SK-N-SH (cell line): ENCODE measurements at regions not wholly inside any gene's neighbourhood (a gene's known extent, or its start where the extent isn't known, plus 50 kb on each side); places are given as distances from the start of the nearest gene placed in this dataset.
"Not testable (repeated sequence)": the region's sequence is repeated elsewhere in the genome, so short reads cannot be mapped to it uniquely, and the experiment has no call there.

Experiments used
- CTCF ChIA-PET: fragments of 300-600, 350-600 bp; formaldehyde crosslinking; extraction: SDS; loops from one replicate; lab custom pipeline; 2021; lab: Yijun Ruan, JAX
- POLR2A ChIA-PET: fragments of 350-600 bp; sonication (Branson Sonifier 250); formaldehyde crosslinking; extraction: SDS; loops from one replicate; lab custom pipeline; 2020; ENCODE audit warnings: antibody characterized with exemption, inconsistent platforms; lab: Yijun Ruan, JAX
- DNase-seq: peaks from one replicate; pipeline ENCODE4 v3.0.0; 2012
- H2AFZ ChIP-seq: fragments of 200-600 bp; sonication (generic); 2 replicates; pipeline ENCODE4 v1.8.1; 2016; ENCODE audit warnings: antibody characterized with exemption, mild to moderate bottlenecking, low read depth
- H3F3A ChIP-seq: fragments of 200-600 bp; sonication (generic); replicated peaks from 2 replicates; pipeline ENCODE3; 2016; ENCODE audit warnings: antibody characterized with exemption, mild to moderate bottlenecking; ENCODE audit not compliant: insufficient read depth
- H3K27ac ChIP-seq, 2 experiments: fragments of 200-500 bp in 1 of 2; fragments of 200-600 bp in 1 of 2; sonication (Bioruptor generic) in 1 of 2; sonication (generic), shearing (Covaris generic) in 1 of 2; 2 replicates each; pipeline versions ENCODE4 v1.5.1 to v1.6.1; 2014 to 2016; ENCODE audit warnings: low read depth in 2 of 2, inconsistent platforms in 1 of 2, low read length in 1 of 2, mild to moderate bottlenecking in 1 of 2, mixed read lengths in 1 of 2
- H3K27me3 ChIP-seq: fragments of 200-600 bp; sonication (generic), shearing (Covaris generic); 2 replicates; pipeline ENCODE4 v1.6.1; 2016; ENCODE audit warnings: mixed run types; ENCODE audit not compliant: insufficient read depth
- H3K36me3 ChIP-seq, 2 experiments: fragments of 200-500 bp in 1 of 2; fragments of 200-600 bp in 1 of 2; sonication (Bioruptor generic) in 1 of 2; sonication (generic) in 1 of 2; replicated peaks in 1 of 2; 2 replicates each; pipeline versions ENCODE3 to v1.5.1; 2014 to 2016; ENCODE audit warnings: low read length in 1 of 2, mild to moderate bottlenecking in 1 of 2; ENCODE audit not compliant: insufficient read depth in 2 of 2, control insufficient read depth in 1 of 2
- H3K4me1 ChIP-seq, 2 experiments: fragments of 200-500 bp in 1 of 2; fragments of 200-600 bp in 1 of 2; sonication (Bioruptor generic) in 1 of 2; sonication (generic), shearing (Covaris generic) in 1 of 2; 2 replicates each; pipeline versions ENCODE4 v1.5.1 to v1.6.1; 2014 to 2016; ENCODE audit warnings: low read depth in 1 of 2, low read length in 1 of 2, mixed run types in 1 of 2; ENCODE audit not compliant: insufficient read depth in 2 of 2, control insufficient read depth in 1 of 2
- H3K4me2 ChIP-seq: fragments of 200-600 bp; sonication (generic), shearing (Covaris generic); 2 replicates; pipeline ENCODE4 v1.6.1; 2017; ENCODE audit warnings: mixed run types
- H3K4me3 ChIP-seq, 2 experiments: fragments of 200-500 bp in 1 of 2; fragments of 200-600 bp in 1 of 2; sonication (Bioruptor generic) in 1 of 2; sonication (generic), shearing (Covaris generic) in 1 of 2; 2 replicates each; pipeline versions ENCODE4 v1.5.1 to v1.8.1; 2014 to 2016; ENCODE audit warnings: low read depth in 2 of 2, inconsistent platforms in 1 of 2, low read length in 1 of 2, mild to moderate bottlenecking in 1 of 2, mixed read lengths in 1 of 2, moderate library complexity in 1 of 2
- H3K79me2 ChIP-seq: fragments of 200-600 bp; sonication (generic); 2 replicates; pipeline ENCODE4 v1.8.1; 2017; ENCODE audit warnings: mild to moderate bottlenecking; ENCODE audit not compliant: insufficient read depth
- H3K9ac ChIP-seq: fragments of 200-600 bp; sonication (generic); 2 replicates; pipeline ENCODE4 v1.6.1; 2017; ENCODE audit warnings: mixed run types
- H3K9me2 ChIP-seq: fragments of 200-600 bp; sonication (generic); 2 replicates; pipeline ENCODE4 v1.6.1; 2017; ENCODE audit warnings: mixed run types
- H3K9me3 ChIP-seq: fragments of 200-600 bp; sonication (generic); 2 replicates; pipeline ENCODE4 v1.6.1; 2017; ENCODE audit warnings: mixed run types, mild to moderate bottlenecking, moderate library complexity
- H4K20me1 ChIP-seq: fragments of 200-600 bp; sonication (generic); 2 replicates; pipeline ENCODE4 v1.6.1; 2017; ENCODE audit warnings: mild to moderate bottlenecking, mixed run types; ENCODE audit not compliant: insufficient read depth
- ELF1 ChIP-seq: IDR thresholded peaks from 2 replicates; pipeline ENCODE4 v1.4.0; 2012
- EP300 ChIP-seq, 2 experiments: IDR thresholded peaks; 2 replicates each; pipeline versions ENCODE4 v1.4.0 to v1.6.1; 2012; ENCODE audit warnings: borderline replicate concordance in 1 of 2, low read depth in 1 of 2, low read length in 1 of 2
- FOSL2 ChIP-seq: IDR thresholded peaks from 2 replicates; pipeline ENCODE4 v1.4.0; 2012; ENCODE audit warnings: low read depth, mild to moderate bottlenecking, moderate library complexity, borderline replicate concordance
- FOXJ3 ChIP-seq: sonication (generic); formaldehyde crosslinking; IDR thresholded peaks from 2 replicates; pipeline ENCODE4 v1.5.1; 2020; ENCODE audit warnings: mild to moderate bottlenecking, missing genetic modification reagents
- FOXM1 ChIP-seq: IDR thresholded peaks from 2 replicates; pipeline ENCODE4 v1.4.0; 2012; ENCODE audit warnings: low read depth, mild to moderate bottlenecking
- GATA2 ChIP-seq: sonication (generic); formaldehyde crosslinking; IDR thresholded peaks from 2 replicates; pipeline ENCODE4 v1.5.0; 2020; ENCODE audit warnings: mild to moderate bottlenecking, missing genetic modification reagents
- MAX ChIP-seq: IDR thresholded peaks from 2 replicates; pipeline ENCODE4 v1.4.0; 2012; ENCODE audit warnings: low read depth
- PBX3 ChIP-seq: IDR thresholded peaks from 2 replicates; pipeline ENCODE4; 2012
- REST ChIP-seq: IDR thresholded peaks from 2 replicates; pipeline ENCODE4 v1.6.1; 2012; ENCODE audit warnings: mild to moderate bottlenecking, low read depth, low read length, moderate library complexity
- RFX5 ChIP-seq: IDR thresholded peaks from 2 replicates; pipeline ENCODE4 v1.6.1; 2012; ENCODE audit warnings: mild to moderate bottlenecking, improper control_type of control experiment, low read length
- RXRA ChIP-seq: IDR thresholded peaks from 2 replicates; pipeline ENCODE4 v1.4.0; 2012; ENCODE audit warnings: low read depth, mild to moderate bottlenecking, borderline replicate concordance
- SIN3A ChIP-seq: IDR thresholded peaks from 2 replicates; pipeline ENCODE4 v1.6.1; 2012; ENCODE audit warnings: low read depth, mild to moderate bottlenecking, low read length, moderate library complexity, borderline replicate concordance
- TCF12 ChIP-seq: IDR thresholded peaks from 2 replicates; pipeline ENCODE4 v1.4.0; 2012
- YY1 ChIP-seq: IDR thresholded peaks from 2 replicates; pipeline ENCODE4 v1.4.0; 2012; ENCODE audit warnings: low read depth, mild to moderate bottlenecking
- ZBTB33 ChIP-seq: IDR thresholded peaks from 2 replicates; pipeline ENCODE4 v1.4.0; 2012; ENCODE audit warnings: low read depth, borderline replicate concordance
- WGBS: methylation state at CpG from one replicate; pipeline ENCODE4 v1.1.6; 2017; ENCODE audit warnings: low lambda C conversion rate; 5-methylcytosine and 5-hydroxymethylcytosine counted together
- TF ChIP-seq, protein P1 (sequence below): fragments of 150-350 bp; IDR thresholded peaks from 2 replicates; pipeline ENCODE4 v1.6.1; 2016; ENCODE audit warnings: mild to moderate bottlenecking, low read depth, low read length

GRCh38 chr5:54390015-54390414, 65.5 kb upstream of the HSPB3 start (continued):
- TF ChIP-seq ZBTB33 = no peak
- peak; percentile 84 for TF ChIP-seq PBX3
- TF ChIP-seq RXRA = no peak
- TF ChIP-seq FOXM1 = 0 out of 2 replicates have a peak, but pooled peaks have one; percentile 17
- TF ChIP-seq EP300 (IDR thresholded peaks at IDR 0.05; ENCODE audit: borderline replicate concordance in 1 of 2, low read depth in 1 of 2, low read length in 1 of 2) = peak in 1 of 2 experiments; percentile 76; a peak in 1 of 4 replicates
- TF ChIP-seq YY1 = no peak
- TF ChIP-seq ELF1 = no peak
- peak; percentile 66 for TF ChIP-seq MAX
- no peak for TF ChIP-seq FOXJ3 (CRISPR knock-in tag)
- TF ChIP-seq FOSL2 = peak; percentile 50; the same call in 1 of the 2 replicates
- TF ChIP-seq TCF12 = peak; percentile 89
- TF ChIP-seq RFX5 = no peak
- no peak for TF ChIP-seq GATA2
- TF ChIP-seq SIN3A = no peak
- TF ChIP-seq, protein P1, sequence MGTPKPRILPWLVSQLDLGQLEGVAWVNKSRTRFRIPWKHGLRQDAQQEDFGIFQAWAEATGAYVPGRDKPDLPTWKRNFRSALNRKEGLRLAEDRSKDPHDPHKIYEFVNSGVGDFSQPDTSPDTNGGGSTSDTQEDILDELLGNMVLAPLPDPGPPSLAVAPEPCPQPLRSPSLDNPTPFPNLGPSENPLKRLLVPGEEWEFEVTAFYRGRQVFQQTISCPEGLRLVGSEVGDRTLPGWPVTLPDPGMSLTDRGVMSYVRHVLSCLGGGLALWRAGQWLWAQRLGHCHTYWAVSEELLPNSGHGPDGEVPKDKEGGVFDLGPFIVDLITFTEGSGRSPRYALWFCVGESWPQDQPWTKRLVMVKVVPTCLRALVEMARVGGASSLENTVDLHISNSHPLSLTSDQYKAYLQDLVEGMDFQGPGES = no peak
- no peak for TF ChIP-seq REST

- WGBS = 89% methylated on average over 1 of the region's 1 CpG
- H3K4me2 ChIP-seq, POLR2A ChIA-PET: not testable (repeated sequence)
These were observed 66.1 kb upstream of the HSPB3 start for GRCh38 chr5:54389399-54389798.

More at GRCh38 chr5:54389399-54389798, 66.1 kb upstream of the HSPB3 start:
- H3K9me3 ChIP-seq, DNase-seq, H3K36me3 ChIP-seq, CTCF ChIA-PET, H2AFZ ChIP-seq, H4K20me1 ChIP-seq, H3K79me2 ChIP-seq, H3K9me2 ChIP-seq, H3K27me3 ChIP-seq, H3K4me3 ChIP-seq, H3K9ac ChIP-seq: not testable (repeated sequence)
- Histone ChIP-seq H3K4me1 (peaks cover 0 to 20% of the 10 kb centered on the region in 2 experiments; a peak in 2 of 4 replicates), H3F3A (peaks cover 14% of the 10 kb centered on the region), H3K27ac (peak overlapping the region in 1 of 2 experiments; percentile 73; a peak in 2 of 4 replicates)
